VCaP (cell line): ENCODE measurements at regions not wholly inside any gene's neighbourhood (a gene's known extent, or its start where the extent isn't known, plus 50 kb on each side); places are given as distances from the start of the nearest gene placed in this dataset.
A peak's percentile ranks its signal among the peaks of the same experiment; 100 is the strongest.
"Not testable (repeated sequence)": the region's sequence is repeated elsewhere in the genome, so short reads cannot be mapped to it uniquely, and the experiment has no call there.

Experiments used
- H3K27ac ChIP-seq: fragments of 450-650 bp; 2 replicates; pipeline ENCODE4 v1.5.1; 2017
- TF ChIP-seq, protein P1 (sequence below): fragments of 450-650 bp; conservative IDR thresholded peaks from 2 replicates; pipeline ENCODE4 v1.5.1; 2017; ENCODE audit warnings: mild to moderate bottlenecking, moderate library complexity

DNA sequence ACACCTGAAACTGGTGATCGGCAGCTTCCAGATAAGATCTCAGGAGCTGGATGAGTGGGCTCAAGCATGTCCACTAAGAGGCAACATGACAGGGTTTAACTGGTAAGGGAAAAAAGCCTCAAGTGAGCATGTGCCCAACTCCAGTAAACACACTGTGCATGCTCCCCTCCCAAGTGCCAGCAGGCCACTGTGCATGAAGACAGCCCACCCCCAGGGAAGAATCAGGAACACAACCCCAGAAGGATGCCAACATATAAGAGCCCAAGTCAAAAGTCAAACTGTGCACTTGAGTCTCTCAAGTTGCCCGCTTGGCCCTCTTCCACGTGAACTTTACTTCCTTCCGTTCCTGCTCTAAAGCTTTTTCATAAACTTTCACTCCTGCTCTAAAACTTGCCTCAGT, 311.3 kb upstream of the PRKD1 start:
- H3K27ac ChIP-seq: no peak overlapping the region
- TF ChIP-seq, protein P1, sequence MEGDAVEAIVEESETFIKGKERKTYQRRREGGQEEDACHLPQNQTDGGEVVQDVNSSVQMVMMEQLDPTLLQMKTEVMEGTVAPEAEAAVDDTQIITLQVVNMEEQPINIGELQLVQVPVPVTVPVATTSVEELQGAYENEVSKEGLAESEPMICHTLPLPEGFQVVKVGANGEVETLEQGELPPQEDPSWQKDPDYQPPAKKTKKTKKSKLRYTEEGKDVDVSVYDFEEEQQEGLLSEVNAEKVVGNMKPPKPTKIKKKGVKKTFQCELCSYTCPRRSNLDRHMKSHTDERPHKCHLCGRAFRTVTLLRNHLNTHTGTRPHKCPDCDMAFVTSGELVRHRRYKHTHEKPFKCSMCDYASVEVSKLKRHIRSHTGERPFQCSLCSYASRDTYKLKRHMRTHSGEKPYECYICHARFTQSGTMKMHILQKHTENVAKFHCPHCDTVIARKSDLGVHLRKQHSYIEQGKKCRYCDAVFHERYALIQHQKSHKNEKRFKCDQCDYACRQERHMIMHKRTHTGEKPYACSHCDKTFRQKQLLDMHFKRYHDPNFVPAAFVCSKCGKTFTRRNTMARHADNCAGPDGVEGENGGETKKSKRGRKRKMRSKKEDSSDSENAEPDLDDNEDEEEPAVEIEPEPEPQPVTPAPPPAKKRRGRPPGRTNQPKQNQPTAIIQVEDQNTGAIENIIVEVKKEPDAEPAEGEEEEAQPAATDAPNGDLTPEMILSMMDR: no peak

DNA sequence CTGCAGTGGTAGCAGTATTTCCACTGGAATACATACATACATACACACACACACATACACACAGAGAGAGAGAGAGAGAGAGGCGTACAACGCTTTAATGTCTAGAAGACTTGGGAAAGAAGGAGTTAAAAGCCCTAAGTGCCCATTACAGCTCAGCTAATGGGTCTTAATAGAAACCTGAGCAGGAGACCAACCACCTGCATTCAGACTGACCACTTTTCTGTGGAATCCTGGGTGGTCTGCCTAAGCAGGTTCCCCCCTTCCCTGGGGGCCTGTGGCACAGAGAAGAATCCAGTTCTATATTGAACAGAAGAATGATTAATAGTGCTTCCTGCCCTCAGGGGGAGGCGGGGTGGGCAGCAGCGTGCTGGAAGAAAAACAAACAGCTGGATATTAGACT, 312.4 kb upstream of the PRKD1 start:
- TF ChIP-seq, protein P1: no peak
- H3K27ac ChIP-seq: no peak overlapping the region

DNA sequence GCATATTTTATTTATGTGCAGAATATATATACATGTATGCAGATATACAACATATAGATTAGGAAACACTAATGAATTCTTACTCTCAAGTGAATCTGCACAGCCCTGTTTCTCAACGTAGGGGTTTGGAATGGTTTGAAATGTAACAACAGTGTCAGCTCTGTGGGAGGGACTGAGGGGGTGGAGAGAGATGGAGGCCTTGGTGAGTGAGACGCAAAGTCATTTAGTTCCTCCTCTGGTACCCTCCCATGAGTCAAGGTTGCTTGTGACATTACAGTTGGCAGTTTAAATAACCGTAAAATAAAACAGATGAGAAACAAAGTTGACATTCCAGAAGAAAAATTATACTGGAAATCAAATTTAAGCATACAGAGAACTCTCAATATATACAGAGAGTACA, 313.0 kb upstream of the PRKD1 start:
- TF ChIP-seq, protein P1: no peak
- H3K27ac ChIP-seq: no peak overlapping the region

DNA sequence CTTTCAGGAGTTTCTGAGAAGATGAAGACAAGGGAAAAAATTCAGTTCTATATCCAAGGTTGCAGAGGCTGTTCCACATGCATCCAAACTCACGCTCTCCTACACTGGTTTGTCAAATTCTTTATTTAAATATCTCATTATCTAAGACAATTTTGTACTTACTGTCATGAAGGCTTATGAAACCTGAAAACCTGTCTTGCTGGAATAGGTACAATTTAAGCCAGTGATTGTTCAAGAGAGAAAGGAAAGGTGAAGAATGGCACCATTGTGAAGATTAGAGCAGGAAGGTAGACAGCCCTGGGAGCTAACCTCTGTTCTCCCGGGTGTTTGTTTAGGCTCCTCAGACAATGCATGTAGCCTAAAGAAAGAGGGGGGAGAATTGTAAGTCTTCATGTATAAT, 315.1 kb upstream of the PRKD1 start:
- H3K27ac ChIP-seq: no peak overlapping the region
- TF ChIP-seq, protein P1: no peak

DNA sequence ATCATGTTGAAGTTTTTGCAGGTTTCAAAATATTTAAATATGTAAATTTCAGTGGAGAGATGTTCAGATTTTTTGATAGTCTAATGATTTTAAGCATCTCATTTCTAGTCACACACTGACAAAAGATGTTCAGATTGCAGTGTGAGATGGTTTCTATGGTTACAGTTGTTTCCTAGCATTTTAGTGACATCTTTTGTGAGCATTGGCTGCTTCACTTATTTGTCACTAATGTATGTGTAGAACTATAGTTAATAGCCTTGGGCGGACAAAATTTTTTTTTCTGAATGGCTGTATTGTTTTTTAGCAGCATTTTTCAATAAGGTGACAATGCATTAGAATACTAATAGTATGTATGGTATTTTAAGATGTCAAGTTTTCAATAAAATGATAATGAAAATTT, 315.6 kb upstream of the PRKD1 start:
- TF ChIP-seq, protein P1: no peak
- H3K27ac ChIP-seq: no peak overlapping the region

DNA sequence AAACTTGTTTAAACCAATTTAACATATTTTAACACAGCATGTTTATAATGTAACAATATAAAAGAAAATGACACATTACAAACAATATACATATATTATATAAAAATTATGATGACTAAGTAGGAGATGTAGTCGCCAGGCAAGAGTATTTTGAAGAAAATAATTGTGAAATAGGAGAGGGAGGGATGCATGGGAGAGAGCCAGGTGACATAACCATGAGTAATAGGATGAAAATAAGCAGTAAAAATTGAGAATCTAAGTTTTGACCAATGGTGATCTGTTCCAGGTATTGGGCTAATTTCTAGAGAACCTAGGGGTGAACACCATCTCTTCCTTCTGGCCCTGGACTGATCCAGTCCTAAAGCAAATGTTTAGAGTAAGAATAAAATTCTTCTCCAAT, 315.2 kb upstream of the G2E3 start:
- H3K27ac ChIP-seq: no peak overlapping the region
- TF ChIP-seq, protein P1: no peak

DNA sequence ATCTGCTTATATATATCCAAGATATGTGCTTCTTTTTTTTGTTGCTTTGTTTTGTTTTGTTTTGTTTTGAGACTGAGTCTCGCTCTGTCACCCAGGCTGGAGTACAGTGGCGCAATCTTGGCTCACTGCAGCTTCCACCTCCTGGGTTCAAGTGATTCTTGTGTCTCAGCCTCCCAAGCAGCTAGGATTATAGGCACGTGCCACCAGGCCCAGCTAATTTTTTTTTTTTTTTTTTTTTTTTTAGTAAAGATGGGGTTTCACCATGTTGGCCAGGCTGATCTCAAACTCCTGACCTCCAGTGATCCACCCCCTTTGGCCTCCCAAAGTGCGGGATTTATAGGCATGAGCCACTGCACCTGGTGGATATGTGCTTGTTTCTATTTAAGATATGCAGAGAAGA, 314.6 kb upstream of the G2E3 start:
- H3K27ac ChIP-seq: not testable (repeated sequence)

DNA sequence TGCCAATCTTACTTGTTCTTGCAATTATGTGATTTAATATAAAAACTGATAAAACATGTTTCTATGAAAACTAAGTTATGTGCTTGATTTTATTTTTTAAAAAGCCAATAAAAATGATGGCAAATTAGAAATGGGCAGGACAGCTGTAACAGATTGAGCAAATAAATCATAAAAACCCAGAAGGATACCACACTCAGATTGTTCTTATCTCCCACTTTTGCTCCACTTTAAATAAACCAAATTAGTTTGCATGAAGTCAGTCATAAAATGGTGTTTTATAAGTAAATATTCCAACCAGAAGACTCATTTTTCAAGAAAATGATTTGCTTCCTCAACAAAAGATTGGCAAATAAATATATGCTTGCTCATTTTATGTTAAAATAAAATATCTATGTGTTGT, 307.9 kb upstream of the G2E3 start:
- TF ChIP-seq, protein P1: no peak
- H3K27ac ChIP-seq: peak overlapping the region; percentile 2; the same call in 1 of the 2 replicates
